Sigmoid colon (tissue), 6 donors: ENCODE measurements at regions not wholly inside any gene's neighbourhood (a gene's known extent, or its start where the extent isn't known, plus 50 kb on each side); places are given as distances from the start of the nearest gene placed in this dataset.

Source experiments
- DNase-seq: peaks from one replicate; pipeline ENCODE4 v3.0.0-alpha.2; 2019
- H3K27ac ChIP-seq, 4 donors: fragments of 200-600 bp; sonication (generic); one replicate each; pipeline ENCODE4 v1.5.1; 2016 to 2019; ENCODE audit warnings: mild to moderate bottlenecking in 1 of 4
- H3K27me3 ChIP-seq, 3 donors: fragments of 200-600 bp; sonication (generic); one replicate each; pipeline ENCODE4 v1.5.1; 2019; ENCODE audit warnings: mild to moderate bottlenecking in 1 of 3
- H3K36me3 ChIP-seq, 4 donors: fragments of 200-600 bp; sonication (generic); one replicate each; pipeline ENCODE4 v1.5.1; 2016 to 2019
- H3K4me1 ChIP-seq, 4 donors: fragments of 200-600 bp; sonication (generic); one replicate each; pipeline ENCODE4 v1.5.1; 2017 to 2019
- H3K4me3 ChIP-seq, 4 donors: fragments of 200-600 bp; sonication (generic); one replicate each; pipeline ENCODE4 v1.5.1; 2017 to 2019; ENCODE audit warnings: mild to moderate bottlenecking in 2 of 4, moderate library complexity in 1 of 4
- H3K9me3 ChIP-seq, 4 donors: fragments of 200-600 bp in 3 of 4; sonication (generic) in 3 of 4; one replicate each; pipeline versions ENCODE4 v1.5.1 to v1.6.1; 2013 to 2019
- CTCF ChIP-seq, 4 experiments: fragments of 450-650 bp in 3 of 4; fragments of 200-600 bp in 1 of 4; IDR thresholded peaks; one replicate each; pipeline ENCODE4 v1.5.1; 2016 to 2019; ENCODE audit warnings: antibody characterized with exemption in 4 of 4, mild to moderate bottlenecking in 3 of 4, moderate library complexity in 2 of 4
- EP300 ChIP-seq, 4 donors: sonication (generic); formaldehyde crosslinking; IDR thresholded peaks; one replicate each; pipeline ENCODE4 v1.6.1; 2017; ENCODE audit warnings: antibody characterized with exemption in 4 of 4
- POLR2A ChIP-seq, 2 donors: fragments of 450-650 bp; IDR thresholded peaks; one replicate each; pipeline ENCODE4 v1.6.1; 2016; ENCODE audit warnings: antibody characterized with exemption in 2 of 2, mild to moderate bottlenecking in 2 of 2, moderate library complexity in 2 of 2
- POLR2AphosphoS5 ChIP-seq, 4 donors: sonication (generic); formaldehyde crosslinking; IDR thresholded peaks; one replicate each; pipeline ENCODE4 v1.6.1; 2017; ENCODE audit warnings: antibody characterized with exemption in 4 of 4
- WGBS, 2 donors: extraction: QIAGEN DNeasy Blood & Tissue Kit; methylation state at CpG; one replicate each; pipeline ENCODE4 v1.1.7; 2013; 5-methylcytosine and 5-hydroxymethylcytosine counted together
- intact Hi-C: fragments of 100-400 bp; cut with DNase I; formaldehyde crosslinking; loops from one replicate; pipeline ENCODE4 v1.15.1; 2023
- donor health status: healthy with polysubstance abuse.
- donor health status: healthy.

GRCh38 chr10:44235363-44235762 is 149.5 kb downstream of the CXCL12 start:
- H3K4me3 ChIP-seq, result no peak overlapping the region
- no peaks in the 10 kb centered on the region for H3K9me3 ChIP-seq
- H3K27ac ChIP-seq, result no peak overlapping the region
- no peak for TF ChIP-seq POLR2A (IDR thresholded peaks at IDR 0.05)
- TF ChIP-seq CTCF (IDR thresholded peaks at IDR 0.05), result no peak
- no peak for TF ChIP-seq EP300 (IDR thresholded peaks at IDR 0.05)
- no peak for TF ChIP-seq POLR2AphosphoS5 (IDR thresholded peaks at IDR 0.05)
- no peaks in the 10 kb centered on the region for H3K27me3 ChIP-seq
- no peak for DNase-seq
- WGBS, 2 donors, result 84 to 93% methylated on average over 5 of the region's 5 CpGs
- H3K4me1 ChIP-seq, result no peaks in the 10 kb centered on the region
- intact Hi-C loops, result no loop called here
- no peaks in the 10 kb centered on the region for H3K36me3 ChIP-seq

DNA sequence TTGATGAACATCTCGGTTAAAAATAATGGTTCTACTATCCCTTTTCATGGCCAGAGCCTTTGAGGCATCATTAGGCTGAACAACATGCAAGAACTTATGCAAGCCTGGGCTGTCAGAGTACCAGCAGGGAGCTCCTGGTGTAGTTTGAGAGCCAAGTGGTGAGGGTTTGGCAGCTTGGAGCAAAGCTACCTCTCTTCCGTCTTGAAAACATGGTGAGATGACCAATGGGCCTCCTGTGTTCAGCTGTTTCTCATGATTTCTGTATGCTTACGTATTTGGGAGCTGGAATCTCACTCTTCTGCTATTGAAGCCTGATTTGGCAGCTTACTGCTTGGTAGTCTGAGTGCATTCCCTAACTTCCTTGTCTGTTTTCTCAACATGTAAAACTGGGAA is 150.4 kb downstream of the CXCL12 start:
- 77 to 85% methylated on average over 3 of the region's 3 CpGs for WGBS, 2 donors
- DNase-seq, result no peak
- TF ChIP-seq EP300 (IDR thresholded peaks at IDR 0.05) (no peak), POLR2AphosphoS5 (IDR thresholded peaks at IDR 0.05) (no peak), POLR2A (IDR thresholded peaks at IDR 0.05) (no peak), CTCF (IDR thresholded peaks at IDR 0.05) (no peak)
- no peak overlapping the region for H3K4me3 ChIP-seq
- H3K27ac ChIP-seq, result peak overlapping the region in 1 of 4 donors; percentile 5
- no peaks in the 10 kb centered on the region for H3K36me3 ChIP-seq
- no peaks in the 10 kb centered on the region for H3K9me3 ChIP-seq
- intact Hi-C loops, result no loop called here
- no peaks in the 10 kb centered on the region for H3K27me3 ChIP-seq
- H3K4me1 ChIP-seq, result no peaks in the 10 kb centered on the region

DNA sequence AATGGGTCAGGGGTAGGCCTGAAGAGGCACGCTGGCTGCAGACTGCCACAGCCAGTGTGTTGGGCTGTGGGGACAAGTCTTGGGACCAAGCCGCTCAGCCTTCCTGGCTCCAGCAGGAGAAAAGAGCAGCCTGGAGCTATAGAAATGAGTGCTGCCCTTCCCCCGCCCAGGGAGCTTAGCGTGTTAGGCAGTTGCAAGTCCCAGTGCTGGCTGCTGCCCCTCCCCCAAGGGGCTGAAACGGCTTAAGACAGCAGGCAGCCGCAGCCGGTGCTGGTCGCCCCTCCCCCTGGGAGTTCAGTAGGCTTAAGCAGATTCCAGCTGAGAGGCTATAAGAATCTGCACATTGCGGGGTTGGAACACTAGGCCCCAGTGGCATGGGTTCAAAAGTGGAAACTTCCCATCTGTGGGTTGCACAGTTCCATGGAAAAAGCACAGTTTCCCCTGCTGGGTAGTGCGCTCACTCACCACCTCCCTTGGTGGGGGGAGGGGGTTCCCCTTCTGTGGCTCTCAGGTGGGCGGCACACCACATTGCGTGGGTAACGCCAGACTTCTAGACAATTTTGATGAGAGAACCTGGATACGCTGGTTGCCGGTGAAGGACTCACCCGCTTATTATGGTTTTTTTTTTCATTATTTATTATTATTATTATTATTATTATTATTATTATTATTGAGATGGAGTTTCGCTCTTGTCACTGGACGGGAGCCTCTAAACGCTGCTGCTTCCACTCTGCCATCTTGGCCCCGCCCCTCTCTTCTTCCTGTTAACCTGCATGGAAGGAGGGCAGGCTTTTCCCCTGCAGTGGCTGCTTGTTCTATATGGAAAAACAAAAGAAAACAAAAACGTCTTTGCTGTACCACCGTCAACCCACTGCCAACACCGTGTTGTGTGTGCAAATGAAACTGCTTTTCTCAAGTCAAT is 151.1 kb downstream of the CXCL12 start:
- H3K9me3 ChIP-seq, result no peaks in the 10 kb centered on the region
- peak; percentile 86 for DNase-seq
- WGBS, 2 donors, result 55% methylated on average over 23 of the region's 23 CpGs
- no peaks in the 10 kb centered on the region for H3K4me1 ChIP-seq
- H3K4me3 ChIP-seq, result no peak overlapping the region
- peak overlapping the region in 1 of 4 donors; percentile 5 for H3K27ac ChIP-seq
- intact Hi-C loops, result no loop called here
- H3K36me3 ChIP-seq, result no peaks in the 10 kb centered on the region
- no peaks in the 10 kb centered on the region for H3K27me3 ChIP-seq
- TF ChIP-seq EP300 (IDR thresholded peaks at IDR 0.05) (no peak), CTCF (IDR thresholded peaks at IDR 0.05) (no peak), POLR2AphosphoS5 (IDR thresholded peaks at IDR 0.05) (no peak), POLR2A (IDR thresholded peaks at IDR 0.05) (no peak)

DNA sequence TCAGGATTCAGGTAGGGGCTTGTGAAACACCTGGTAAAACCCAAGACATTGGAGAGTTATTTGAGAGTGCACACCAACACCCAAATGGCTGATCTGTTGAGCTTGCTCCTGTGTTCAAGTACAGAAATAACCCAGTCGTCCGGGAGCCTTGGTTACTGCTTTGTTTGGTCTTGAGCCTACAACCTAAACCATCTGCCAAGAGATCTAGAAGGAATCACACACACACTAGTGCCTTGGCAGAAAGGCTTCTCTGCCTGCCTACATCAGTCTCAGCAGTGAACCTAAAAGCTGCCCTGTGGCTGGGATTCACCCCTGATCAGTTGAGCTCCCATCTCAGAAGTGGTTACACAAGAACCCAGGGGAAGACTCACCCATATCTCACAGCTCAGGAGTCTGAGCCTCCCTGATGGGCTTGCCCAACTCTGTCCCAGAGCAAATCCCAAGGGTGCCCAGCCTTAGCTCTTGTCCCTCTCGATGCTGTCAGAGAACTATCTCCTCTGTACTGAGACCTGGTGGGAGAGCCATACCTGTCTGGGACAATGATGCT is 167.6 kb downstream of the CXCL12 start:
- no peaks in the 10 kb centered on the region for H3K27me3 ChIP-seq
- intact Hi-C loops, result no loop called here
- TF ChIP-seq EP300 (IDR thresholded peaks at IDR 0.05) (no peak), POLR2A (IDR thresholded peaks at IDR 0.05) (no peak), POLR2AphosphoS5 (IDR thresholded peaks at IDR 0.05) (no peak), CTCF (IDR thresholded peaks at IDR 0.05) (no peak)
- peaks cover 0 to 5% (median 0%) of the 10 kb centered on the region in 4 donors for H3K9me3 ChIP-seq
- 83 to 91% methylated on average over 3 of the region's 3 CpGs for WGBS, 2 donors
- no peaks in the 10 kb centered on the region for H3K36me3 ChIP-seq
- no peak for DNase-seq
- no peak overlapping the region for H3K27ac ChIP-seq
- H3K4me3 ChIP-seq, result no peak overlapping the region
- no peaks in the 10 kb centered on the region for H3K4me1 ChIP-seq
